OCI-LY7 (cell line): ENCODE measurements at regions not wholly inside any gene's neighbourhood (a gene's known extent, or its start where the extent isn't known, plus 50 kb on each side); places are given as distances from the start of the nearest gene placed in this dataset.

ENCODE experiments used
- BruUV-seq: library from RNA; stranded (reverse); fragments of 400-500 nt; replicated peaks from 2 replicates; lab custom pipeline; 2021; lab: Mats Ljungman, UMichigan
- CTCF ChIA-PET: fragments of 300-600 bp; sonication (Branson Sonifier 250); formaldehyde crosslinking; loops from one replicate; lab custom pipeline; 2022; ENCODE audit warnings: antibody characterized with exemption; ENCODE audit not compliant: unreplicated experiment; lab: Charles Lee
- POLR2A ChIA-PET: fragments of 300-600 bp; sonication (Branson Sonifier 250); formaldehyde crosslinking; loops from one replicate; lab custom pipeline; 2022; ENCODE audit warnings: antibody characterized with exemption; lab: Charles Lee
- DNase-seq: peaks from one replicate; pipeline ENCODE4 v3.0.0-alpha.2; 2015; ENCODE audit warnings: low spot score
- H2AFZ ChIP-seq: fragments of 200-600 bp; sonication (generic), shearing (Covaris generic); 2 replicates; pipeline ENCODE4 v1.6.1; 2014; ENCODE audit warnings: mild to moderate bottlenecking, antibody characterized with exemption, low read length, moderate library complexity
- H3K27ac ChIP-seq: fragments of 200-600 bp; sonication (generic); 2 replicates; pipeline ENCODE4 v1.5.1; 2014; ENCODE audit warnings: mixed run types, low read depth, mild to moderate bottlenecking, moderate library complexity, low read length, inconsistent platforms; ENCODE audit not compliant: poor library complexity, severe bottlenecking
- H3K36me3 ChIP-seq: fragments of 200-600 bp; sonication (generic); 2 replicates; pipeline ENCODE4 v1.6.1; 2014; ENCODE audit warnings: mild to moderate bottlenecking, antibody characterized with exemption, low read length, moderate library complexity, mixed read lengths; ENCODE audit not compliant: insufficient read depth
- H3K4me1 ChIP-seq: fragments of 200-600 bp; sonication (generic); 2 replicates; pipeline ENCODE4 v1.5.1; 2014; ENCODE audit warnings: mild to moderate bottlenecking, low read length; ENCODE audit not compliant: insufficient read depth, poor library complexity, severe bottlenecking
- H3K4me2 ChIP-seq: fragments of 200-600 bp; sonication (generic); 2 replicates; pipeline ENCODE4 v1.6.1; 2014; ENCODE audit warnings: mild to moderate bottlenecking, low read length
- H3K4me3 ChIP-seq: fragments of 200-600 bp; sonication (generic); 2 replicates; pipeline ENCODE4 v1.5.1; 2014; ENCODE audit warnings: mild to moderate bottlenecking, low read depth, low read length; ENCODE audit not compliant: poor library complexity, severe bottlenecking
- H3K79me2 ChIP-seq: fragments of 200-600 bp; sonication (generic); 2 replicates; pipeline ENCODE4 v1.6.1; 2016; ENCODE audit warnings: low read depth, mild to moderate bottlenecking, low read length, moderate library complexity, mixed read lengths; ENCODE audit not compliant: insufficient read depth
- H3K9me2 ChIP-seq: fragments of 200-600 bp; sonication (generic); 2 replicates; pipeline ENCODE4 v1.6.1; 2016; ENCODE audit warnings: mild to moderate bottlenecking, low read length, mixed read lengths; ENCODE audit not compliant: insufficient read depth
- H3K9me3 ChIP-seq: fragments of 200-600 bp; sonication (generic); 2 replicates; pipeline ENCODE4 v1.6.1; 2014; ENCODE audit warnings: mild to moderate bottlenecking, mixed run types, low read length, mixed read lengths
- H4K20me1 ChIP-seq: fragments of 200-600 bp; sonication (generic); 2 replicates; pipeline ENCODE4 v1.6.1; 2014; ENCODE audit warnings: mild to moderate bottlenecking, antibody characterized with exemption, low read length, moderate library complexity, mixed read lengths; ENCODE audit not compliant: insufficient read depth
- EZH2phosphoT487 ChIP-seq: fragments of 200-600 bp; sonication (generic); IDR thresholded peaks from 2 replicates; pipeline ENCODE4 v1.6.1; 2018; ENCODE audit warnings: low read depth, borderline replicate concordance, mild to moderate bottlenecking, mixed run types, antibody characterized with exemption, low read length, moderate library complexity, mixed read lengths
- intact Hi-C: fragments of 100-400 bp; cut with micrococcal nuclease; formaldehyde crosslinking; loops from one replicate; pipeline ENCODE4 v1.10.0; 2022; ENCODE audit not compliant: unreplicated experiment
- TF ChIP-seq, protein P1 (sequence below): fragments of 200-600 bp; sonication (generic); conservative IDR thresholded peaks from 2 replicates; pipeline ENCODE4 v1.5.1; 2014; ENCODE audit warnings: mild to moderate bottlenecking, antibody characterized with exemption, low read length, moderate library complexity, mixed read lengths

DNA sequence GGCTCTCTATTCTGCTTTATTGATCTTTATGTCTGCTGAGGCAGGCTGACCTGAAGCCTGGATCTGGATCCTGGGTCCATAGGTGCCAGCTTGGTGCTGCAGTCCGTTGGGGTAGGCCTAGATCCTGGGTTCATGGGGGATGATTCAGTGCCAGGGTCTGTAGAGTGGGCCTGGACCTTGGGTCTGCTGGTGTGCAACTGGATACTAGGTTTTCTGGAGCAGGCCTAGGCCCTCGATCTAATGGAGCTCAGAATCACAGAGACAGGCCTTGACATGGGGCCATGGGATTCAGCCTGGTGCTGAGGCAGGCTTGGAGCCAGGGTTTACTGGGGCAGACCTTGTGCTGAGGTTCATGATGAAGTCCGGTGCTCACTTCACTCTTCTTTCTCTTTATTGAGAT lies 358.6 kb downstream of the TEX13C start:
- Histone ChIP-seq H3K9me3 (no peaks in the 10 kb centered on the region), H3K27ac (no peak overlapping the region), H3K9me2 (no peaks in the 10 kb centered on the region), H3K79me2 (no peaks in the 10 kb centered on the region), H2AFZ (no peak overlapping the region), H3K4me1 (peaks cover 33% of the 10 kb centered on the region), H3K4me3 (no peak overlapping the region), H3K36me3 (no peaks in the 10 kb centered on the region), H4K20me1 (no peaks in the 10 kb centered on the region), H3K4me2 (no peak overlapping the region)
- CTCF ChIA-PET, result no interaction called here
- intact Hi-C loops, result no loop called here
- no TSS peak for BruUV-seq
- TF ChIP-seq, protein P1, sequence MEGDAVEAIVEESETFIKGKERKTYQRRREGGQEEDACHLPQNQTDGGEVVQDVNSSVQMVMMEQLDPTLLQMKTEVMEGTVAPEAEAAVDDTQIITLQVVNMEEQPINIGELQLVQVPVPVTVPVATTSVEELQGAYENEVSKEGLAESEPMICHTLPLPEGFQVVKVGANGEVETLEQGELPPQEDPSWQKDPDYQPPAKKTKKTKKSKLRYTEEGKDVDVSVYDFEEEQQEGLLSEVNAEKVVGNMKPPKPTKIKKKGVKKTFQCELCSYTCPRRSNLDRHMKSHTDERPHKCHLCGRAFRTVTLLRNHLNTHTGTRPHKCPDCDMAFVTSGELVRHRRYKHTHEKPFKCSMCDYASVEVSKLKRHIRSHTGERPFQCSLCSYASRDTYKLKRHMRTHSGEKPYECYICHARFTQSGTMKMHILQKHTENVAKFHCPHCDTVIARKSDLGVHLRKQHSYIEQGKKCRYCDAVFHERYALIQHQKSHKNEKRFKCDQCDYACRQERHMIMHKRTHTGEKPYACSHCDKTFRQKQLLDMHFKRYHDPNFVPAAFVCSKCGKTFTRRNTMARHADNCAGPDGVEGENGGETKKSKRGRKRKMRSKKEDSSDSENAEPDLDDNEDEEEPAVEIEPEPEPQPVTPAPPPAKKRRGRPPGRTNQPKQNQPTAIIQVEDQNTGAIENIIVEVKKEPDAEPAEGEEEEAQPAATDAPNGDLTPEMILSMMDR, result no peak
- TF ChIP-seq EZH2phosphoT487, result no peak
- POLR2A ChIA-PET, result interaction anchor here (0.6 to 0.7 kb wide), 2 partner anchors 12 to 25 kb away, joined by 3 to 7 read pairs; no protein-coding TSS in a partner anchor
- DNase-seq, result no peak

DNA sequence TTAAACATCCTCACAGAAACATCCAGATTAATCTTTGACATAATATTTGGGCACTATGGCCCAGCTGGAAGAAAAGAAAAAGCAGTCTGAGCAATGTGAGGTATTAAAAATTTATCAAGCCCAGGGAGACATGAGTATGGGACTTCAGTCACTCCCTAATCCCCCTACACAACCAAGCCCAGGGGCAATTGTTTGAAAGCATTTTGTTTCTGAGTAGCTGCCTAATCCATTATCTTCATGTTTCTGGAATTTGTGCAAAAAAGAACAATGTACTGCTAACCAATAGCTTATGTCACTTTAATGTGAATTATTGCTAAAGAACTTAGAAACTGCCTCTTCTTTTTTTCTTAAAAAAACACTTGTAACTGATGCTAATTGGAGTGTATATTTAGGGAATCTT lies 360.7 kb downstream of the TEX13C start:
- peak overlapping the region; percentile 41 for H3K4me3 ChIP-seq
- ChIA-PET POLR2A (interaction anchor here (0.6 kb wide), 1 partner anchor 1652 kb away, joined by 3 read pairs; no protein-coding TSS in a partner anchor), CTCF (no interaction called here)
- DNase-seq, result no peak
- peak overlapping the region; percentile 87; the same call in 1 of the 2 replicates for H2AFZ ChIP-seq
- no peaks in the 10 kb centered on the region for H3K9me3 ChIP-seq
- no peaks in the 10 kb centered on the region for H3K9me2 ChIP-seq
- no peaks in the 10 kb centered on the region for H4K20me1 ChIP-seq
- H3K79me2 ChIP-seq, result no peaks in the 10 kb centered on the region
- intact Hi-C loops, result loop anchor here (10.0 kb wide), 1 partner anchor 1276 kb away; no protein-coding TSS in a partner anchor
- no TSS peak for BruUV-seq
- peak overlapping the region; percentile 93 for H3K27ac ChIP-seq
- no peak for TF ChIP-seq EZH2phosphoT487
- TF ChIP-seq, protein P1, result no peak
- peak overlapping the region; percentile 60 for H3K4me2 ChIP-seq
- H3K4me1 ChIP-seq, result peaks cover 34% of the 10 kb centered on the region
- H3K36me3 ChIP-seq, result no peaks in the 10 kb centered on the region

DNA sequence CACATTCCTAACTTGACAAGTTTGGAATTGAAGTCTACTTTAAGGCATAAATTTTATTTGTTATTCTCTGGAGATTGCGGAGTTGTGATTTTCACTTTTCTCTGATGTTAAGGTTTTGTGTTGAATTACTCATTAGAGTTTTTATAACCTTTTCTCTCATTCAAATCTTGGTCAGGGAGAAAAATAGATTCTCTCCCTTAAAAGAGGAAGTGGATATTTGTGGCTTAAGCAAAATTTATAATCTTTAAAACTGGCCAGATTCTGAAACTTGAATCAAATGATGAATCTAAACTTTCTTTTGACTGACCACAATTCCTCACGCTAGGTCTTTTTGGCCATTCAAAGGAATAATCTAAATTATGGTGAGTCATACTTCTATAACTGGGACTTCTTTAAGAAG lies 361.4 kb downstream of the TEX13C start:
- intact Hi-C loops, result loop anchor here (10.0 kb wide), 1 partner anchor 1276 kb away; no protein-coding TSS in a partner anchor
- H3K4me2 ChIP-seq, result peak overlapping the region; percentile 60

More for the DNA sequence above, 361.4 kb downstream of the TEX13C start:
- H3K36me3 ChIP-seq, result no peaks in the 10 kb centered on the region
- H2AFZ ChIP-seq, result peak overlapping the region; percentile 87; the same call in 1 of the 2 replicates
- BruUV-seq, result no TSS peak
- DNase-seq, result peak; percentile 22
- no peaks in the 10 kb centered on the region for H3K9me2 ChIP-seq
- ChIA-PET CTCF (no interaction called here), POLR2A (no interaction called here)
- H4K20me1 ChIP-seq, result no peaks in the 10 kb centered on the region
- no peaks in the 10 kb centered on the region for H3K79me2 ChIP-seq
- H3K4me3 ChIP-seq, result peak overlapping the region; percentile 41
- no peaks in the 10 kb centered on the region for H3K9me3 ChIP-seq
- TF ChIP-seq, protein P1, result no peak
- TF ChIP-seq EZH2phosphoT487, result no peak
- peaks cover 34% of the 10 kb centered on the region for H3K4me1 ChIP-seq
- H3K27ac ChIP-seq, result peak overlapping the region; percentile 93
